ENCODE measurements at regions not wholly inside any gene's neighbourhood (a gene's known extent, or its start where the extent isn't known, plus 50 kb on each side); places are given as distances from the start of the nearest gene placed in this dataset.
"Not testable (repeated sequence)": the region's sequence is repeated elsewhere in the genome, so short reads cannot be mapped to it uniquely, and the experiment has no call there.

GRCh38 chr6:144661116-144661806 lies 376.1 kb downstream of the UTRN start:
- DNase-seq = peak; percentile 36

GRCh38 chr6:144662812-144663365 lies 377.8 kb downstream of the UTRN start:
- peak; percentile 28 for DNase-seq

- no peak for DNase-seq
Observed at GRCh38 chr6:144664281-144664680, 379.1 kb downstream of the UTRN start.

- DNase-seq = no peak
Observed at GRCh38 chr6:144664947-144665346, 379.8 kb downstream of the UTRN start.

GRCh38 chr6:144665932-144666450 lies 380.9 kb downstream of the UTRN start:
- no peak for DNase-seq

GRCh38 chr6:144666781-144667180 lies 381.6 kb downstream of the UTRN start:
- no peak for DNase-seq

GRCh38 chr6:144667532-144668503 lies 382.7 kb downstream of the UTRN start:
- no peak for DNase-seq

GRCh38 chr6:144670259-144670658 lies 385.1 kb downstream of the UTRN start:
- not testable (repeated sequence) for DNase-seq

- no peak for DNase-seq
Observed at GRCh38 chr6:144673807-144674206, 388.7 kb downstream of the UTRN start.

GRCh38 chr6:144675231-144675861 lies 390.2 kb downstream of the UTRN start:
- DNase-seq = peak; percentile 51

- DNase-seq = not testable (repeated sequence)
Observed at GRCh38 chr6:144676310-144676709, 391.2 kb downstream of the UTRN start.

GRCh38 chr6:144677263-144677662 lies 392.1 kb downstream of the UTRN start:
- DNase-seq = not testable (repeated sequence)

GRCh38 chr6:144678844-144679243 lies 393.7 kb downstream of the UTRN start:
- DNase-seq = peak; percentile 22

GRCh38 chr6:144681334-144681733 lies 396.2 kb downstream of the UTRN start:
- no peak for DNase-seq

GRCh38 chr6:144683216-144684070 lies 398.3 kb downstream of the UTRN start:
- no peak for DNase-seq

GRCh38 chr6:144688713-144689112 lies 403.6 kb downstream of the UTRN start:
- no peak for DNase-seq

- no peak for DNase-seq
Observed at GRCh38 chr6:144689503-144690040, 404.4 kb downstream of the UTRN start.

- no peak for DNase-seq
Observed at GRCh38 chr6:144690133-144690532, 405.0 kb downstream of the UTRN start.

- DNase-seq = no peak
Observed at GRCh38 chr6:144690666-144691065, 405.5 kb downstream of the UTRN start.

GRCh38 chr6:144692050-144692449 lies 406.9 kb downstream of the UTRN start:
- not testable (repeated sequence) for DNase-seq

- no peak for DNase-seq
Observed at GRCh38 chr6:144695858-144696533, 410.9 kb downstream of the UTRN start.

Data from EL (cell line).